NCI-H146 treated with DMSO at 0.1 percent for 48 hours (cell line): ENCODE measurements at regions not wholly inside any gene's neighbourhood (a gene's known extent, or its start where the extent isn't known, plus 50 kb on each side); places are given as distances from the start of the nearest gene placed in this dataset.
"Not testable (repeated sequence)": the region's sequence is repeated elsewhere in the genome, so short reads cannot be mapped to it uniquely, and the experiment has no call there.

Experiments used
- DNase-seq: peaks from one replicate; lab custom pipeline; 2025; ENCODE audit not compliant: unreplicated experiment; lab: John Stamatoyannopoulos, UW

GRCh38 chr5:21484498-21484889 is 1368.7 kb downstream of the CDH12 start:
- DNase-seq, result not testable (repeated sequence)

- DNase-seq, result not testable (repeated sequence)
Measured at GRCh38 chr5:21483790-21484497, 1369.2 kb downstream of the CDH12 start.

GRCh38 chr5:21482983-21483650 is 1370.0 kb downstream of the CDH12 start:
- DNase-seq, result not testable (repeated sequence)

- DNase-seq, result not testable (repeated sequence)
Measured at GRCh38 chr5:21482522-21482921, 1370.6 kb downstream of the CDH12 start.

GRCh38 chr5:21481320-21482270 is 1371.5 kb downstream of the CDH12 start:
- not testable (repeated sequence) for DNase-seq

GRCh38 chr5:21480054-21480453 is 1373.1 kb downstream of the CDH12 start:
- not testable (repeated sequence) for DNase-seq

GRCh38 chr5:21473981-21474380 is 1379.2 kb downstream of the CDH12 start:
- DNase-seq, result not testable (repeated sequence)

GRCh38 chr5:21473436-21473835 is 1379.7 kb downstream of the CDH12 start:
- not testable (repeated sequence) for DNase-seq

- not testable (repeated sequence) for DNase-seq
Measured at GRCh38 chr5:21471691-21472090, 1381.5 kb downstream of the CDH12 start.

- DNase-seq, result not testable (repeated sequence)
Measured at GRCh38 chr5:21469523-21470101, 1383.5 kb downstream of the CDH12 start.

- DNase-seq, result not testable (repeated sequence)
Measured at GRCh38 chr5:21467544-21467943, 1385.6 kb downstream of the CDH12 start.

GRCh38 chr5:21459744-21460073 is 1393.4 kb downstream of the CDH12 start:
- not testable (repeated sequence) for DNase-seq

GRCh38 chr5:21452449-21452848 is 1400.7 kb downstream of the CDH12 start:
- DNase-seq, result no peak

GRCh38 chr5:21432646-21433045 is 1420.5 kb downstream of the CDH12 start:
- DNase-seq, result no peak

GRCh38 chr5:21424907-21425306 is 1428.2 kb downstream of the CDH12 start:
- DNase-seq, result no peak

- DNase-seq, result no peak
Measured at GRCh38 chr5:21419383-21419782, 1431.4 kb upstream of the CDH18 start.

- not testable (repeated sequence) for DNase-seq
Measured at GRCh38 chr5:21402089-21402488, 1414.1 kb upstream of the CDH18 start.

GRCh38 chr5:21398511-21398910 is 1410.5 kb upstream of the CDH18 start:
- no peak for DNase-seq

- DNase-seq, result no peak
Measured at GRCh38 chr5:21397693-21398092, 1409.7 kb upstream of the CDH18 start.

GRCh38 chr5:21391506-21391905 is 1403.5 kb upstream of the CDH18 start:
- DNase-seq, result no peak

GRCh38 chr5:21360754-21361153 is 1372.8 kb upstream of the CDH18 start:
- not testable (repeated sequence) for DNase-seq
